ENCODE measurements at regions not wholly inside any gene's neighbourhood (a gene's known extent, or its start where the extent isn't known, plus 50 kb on each side); places are given as distances from the start of the nearest gene placed in this dataset.
"Not testable (repeated sequence)": the region's sequence is repeated elsewhere in the genome, so short reads cannot be mapped to it uniquely, and the experiment has no call there.

GRCh38 chr10:124245191-124245590, 151.8 kb upstream of the CHST15 start:
- H3K4me3 Mint-ChIP-seq: no peak overlapping the region

GRCh38 chr10:124244256-124244877, 151.0 kb upstream of the CHST15 start:
- Mint-ChIP-seq H3K9me3 (peaks cover 0 to 3% (median 0%) of the 10 kb centered on the region in 7 donors), H3K27ac (peak overlapping the region in 1 of 3 donors; percentile 43), H3K4me3 (no peak overlapping the region), H3K27me3 (peaks cover 9% of the 10 kb centered on the region), H3K36me3 (no peaks in the 10 kb centered on the region), H3K4me1 (no peaks in the 10 kb centered on the region)
- no peaks in the 10 kb centered on the region for H3K9me3 ChIP-seq (ENCODE audit: control insufficient read depth in 2 of 2, low read length in 2 of 2)
- no peaks in the 10 kb centered on the region for H3K27me3 ChIP-seq (ENCODE audit: control insufficient read depth, insufficient read depth, low read length)
- DNase-seq (no peak), ATAC-seq (ENCODE audit: low read depth in 2 of 2) (no peak)
- H3K4me3 ChIP-seq (ENCODE audit: low read depth, low read length): no peak overlapping the region
- H3K27ac ChIP-seq (ENCODE audit: insufficient read depth, low read length, poor library complexity, severe bottlenecking): no peak overlapping the region
- H3K36me3 ChIP-seq (ENCODE audit: control insufficient read depth, insufficient read depth, low read length): no peaks in the 10 kb centered on the region
- H3K4me1 ChIP-seq (ENCODE audit: control insufficient read depth, insufficient read depth, low read length, poor library complexity, severe bottlenecking): no peaks in the 10 kb centered on the region

More at GRCh38 chr10:124245191-124245590, 151.8 kb upstream of the CHST15 start:
- H3K36me3 Mint-ChIP-seq: no peaks in the 10 kb centered on the region
- Histone ChIP-seq H3K4me1 (ENCODE audit: control insufficient read depth, insufficient read depth, low read length, poor library complexity, severe bottlenecking) (no peaks in the 10 kb centered on the region), H3K27ac (ENCODE audit: insufficient read depth, low read length, poor library complexity, severe bottlenecking) (no peak overlapping the region), H3K27me3 (ENCODE audit: control insufficient read depth, insufficient read depth, low read length) (no peaks in the 10 kb centered on the region), H3K4me3 (ENCODE audit: low read depth, low read length) (no peak overlapping the region), H3K36me3 (ENCODE audit: control insufficient read depth, insufficient read depth, low read length) (no peaks in the 10 kb centered on the region), H3K9me3 (ENCODE audit: control insufficient read depth in 2 of 2, low read length in 2 of 2) (no peaks in the 10 kb centered on the region)
- peaks cover 9% of the 10 kb centered on the region for H3K27me3 Mint-ChIP-seq
- H3K4me1 Mint-ChIP-seq: no peaks in the 10 kb centered on the region
- DNase-seq (no peak), ATAC-seq (ENCODE audit: low read depth in 2 of 2) (no peak)
- peaks cover 0 to 3% (median 0%) of the 10 kb centered on the region in 7 donors for H3K9me3 Mint-ChIP-seq
- no peak overlapping the region for H3K27ac Mint-ChIP-seq

GRCh38 chr10:124243702-124244121, 150.3 kb upstream of the CHST15 start:
- H3K27ac Mint-ChIP-seq: no peak overlapping the region
- peaks cover 0 to 3% (median 0%) of the 10 kb centered on the region in 7 donors for H3K9me3 Mint-ChIP-seq
- H3K27me3 Mint-ChIP-seq: peaks cover 9% of the 10 kb centered on the region
- H3K27ac ChIP-seq (ENCODE audit: insufficient read depth, low read length, poor library complexity, severe bottlenecking): no peak overlapping the region
- no peaks in the 10 kb centered on the region for H3K4me1 ChIP-seq (ENCODE audit: control insufficient read depth, insufficient read depth, low read length, poor library complexity, severe bottlenecking)
- H3K36me3 Mint-ChIP-seq: no peaks in the 10 kb centered on the region
- ATAC-seq (ENCODE audit: low read depth in 2 of 2) (no peak), DNase-seq (no peak)
- no peak overlapping the region for H3K4me3 Mint-ChIP-seq
- no peaks in the 10 kb centered on the region for H3K9me3 ChIP-seq (ENCODE audit: control insufficient read depth in 2 of 2, low read length in 2 of 2)
- no peaks in the 10 kb centered on the region for H3K4me1 Mint-ChIP-seq
- H3K27me3 ChIP-seq (ENCODE audit: control insufficient read depth, insufficient read depth, low read length): no peaks in the 10 kb centered on the region
- H3K36me3 ChIP-seq (ENCODE audit: control insufficient read depth, insufficient read depth, low read length): no peaks in the 10 kb centered on the region
- H3K4me3 ChIP-seq (ENCODE audit: low read depth, low read length): no peak overlapping the region

GRCh38 chr10:124242791-124243190, 149.4 kb upstream of the CHST15 start:
- no peak overlapping the region for H3K4me3 ChIP-seq (ENCODE audit: low read depth, low read length)
- no peak for DNase-seq
- Mint-ChIP-seq H3K4me3 (no peak overlapping the region), H3K27ac (no peak overlapping the region), H3K36me3 (no peaks in the 10 kb centered on the region), H3K4me1 (no peaks in the 10 kb centered on the region), H3K9me3 (peaks cover 0 to 3% (median 0%) of the 10 kb centered on the region in 7 donors), H3K27me3 (peaks cover 9% of the 10 kb centered on the region)
- no peaks in the 10 kb centered on the region for H3K9me3 ChIP-seq (ENCODE audit: control insufficient read depth in 2 of 2, low read length in 2 of 2)
- H3K36me3 ChIP-seq (ENCODE audit: control insufficient read depth, insufficient read depth, low read length): no peaks in the 10 kb centered on the region
- H3K27ac ChIP-seq (ENCODE audit: insufficient read depth, low read length, poor library complexity, severe bottlenecking): no peak overlapping the region
- ATAC-seq (ENCODE audit: low read depth in 2 of 2): no peak
- H3K27me3 ChIP-seq (ENCODE audit: control insufficient read depth, insufficient read depth, low read length): no peaks in the 10 kb centered on the region
- no peaks in the 10 kb centered on the region for H3K4me1 ChIP-seq (ENCODE audit: control insufficient read depth, insufficient read depth, low read length, poor library complexity, severe bottlenecking)

GRCh38 chr10:124242365-124242764, 149.0 kb upstream of the CHST15 start:
- no peak overlapping the region for H3K27ac Mint-ChIP-seq
- peaks cover 0 to 3% (median 0%) of the 10 kb centered on the region in 7 donors for H3K9me3 Mint-ChIP-seq
- H3K9me3 ChIP-seq (ENCODE audit: control insufficient read depth in 2 of 2, low read length in 2 of 2): no peaks in the 10 kb centered on the region
- no peaks in the 10 kb centered on the region for H3K27me3 ChIP-seq (ENCODE audit: control insufficient read depth, insufficient read depth, low read length)
- H3K36me3 ChIP-seq (ENCODE audit: control insufficient read depth, insufficient read depth, low read length): no peaks in the 10 kb centered on the region
- no peaks in the 10 kb centered on the region for H3K4me1 ChIP-seq (ENCODE audit: control insufficient read depth, insufficient read depth, low read length, poor library complexity, severe bottlenecking)
- peaks cover 9% of the 10 kb centered on the region for H3K27me3 Mint-ChIP-seq
- no peak overlapping the region for H3K4me3 ChIP-seq (ENCODE audit: low read depth, low read length)
- no peaks in the 10 kb centered on the region for H3K36me3 Mint-ChIP-seq
- DNase-seq (no peak), ATAC-seq (ENCODE audit: low read depth in 2 of 2) (no peak)
- H3K4me1 Mint-ChIP-seq: no peaks in the 10 kb centered on the region
- no peak overlapping the region for H3K4me3 Mint-ChIP-seq
- H3K27ac ChIP-seq (ENCODE audit: insufficient read depth, low read length, poor library complexity, severe bottlenecking): no peak overlapping the region

DNA sequence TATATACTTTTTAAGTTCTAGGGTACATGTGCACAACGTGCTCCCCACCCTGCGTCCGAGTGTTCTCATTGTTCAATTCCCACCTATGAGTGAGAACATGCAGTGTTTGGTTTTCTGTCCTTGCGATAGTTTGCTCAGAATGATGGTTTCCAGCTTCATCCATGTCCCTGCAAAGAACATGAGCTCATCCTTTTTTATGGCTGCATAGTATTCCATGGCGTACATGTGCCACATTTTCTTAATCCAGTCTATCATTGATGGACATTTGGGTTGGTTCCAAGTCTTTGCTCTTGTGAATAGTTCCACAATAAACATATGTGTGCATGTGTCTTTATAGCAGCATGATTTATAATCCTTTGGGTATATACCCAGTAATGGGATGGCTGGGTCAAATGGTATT, 148.1 kb upstream of the CHST15 start:
- H3K36me3 Mint-ChIP-seq; H3K36me3 ChIP-seq (ENCODE audit: control insufficient read depth, insufficient read depth, low read length); H3K9me3 ChIP-seq (ENCODE audit: control insufficient read depth in 2 of 2, low read length in 2 of 2); H3K4me1 Mint-ChIP-seq; ATAC-seq (ENCODE audit: low read depth in 2 of 2); H3K4me3 Mint-ChIP-seq; H3K9me3 Mint-ChIP-seq; H3K27ac Mint-ChIP-seq; H3K27me3 ChIP-seq (ENCODE audit: control insufficient read depth, insufficient read depth, low read length); H3K27me3 Mint-ChIP-seq; H3K4me3 ChIP-seq (ENCODE audit: low read depth, low read length); H3K27ac ChIP-seq (ENCODE audit: insufficient read depth, low read length, poor library complexity, severe bottlenecking); H3K4me1 ChIP-seq (ENCODE audit: control insufficient read depth, insufficient read depth, low read length, poor library complexity, severe bottlenecking); DNase-seq: not testable (repeated sequence)

DNA sequence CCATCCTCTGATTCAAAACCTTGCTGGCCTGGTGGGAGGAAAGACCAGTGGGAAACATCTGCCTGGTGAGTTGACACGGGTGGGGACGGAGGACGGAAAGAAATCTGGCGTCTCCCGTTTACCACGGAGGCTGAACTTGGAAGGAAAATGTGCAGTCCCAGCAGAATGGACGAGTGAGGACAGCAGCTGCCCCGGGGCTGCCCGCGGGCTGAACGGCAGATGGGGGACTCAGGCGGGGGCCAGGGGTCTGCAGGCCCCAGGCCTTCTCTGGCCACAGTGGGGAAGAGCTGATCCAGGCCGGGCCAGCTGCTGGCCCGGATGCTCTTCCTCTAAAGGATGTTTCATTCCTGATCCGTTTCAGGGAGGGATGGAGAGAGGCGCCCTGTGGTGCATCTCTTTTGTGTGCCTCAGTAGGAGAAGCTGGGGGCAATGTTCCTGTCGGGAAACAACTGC, 147.5 kb upstream of the CHST15 start:
- H3K27me3 ChIP-seq (ENCODE audit: control insufficient read depth, insufficient read depth, low read length): no peaks in the 10 kb centered on the region
- Mint-ChIP-seq H3K4me3 (no peak overlapping the region), H3K36me3 (no peaks in the 10 kb centered on the region), H3K27me3 (peaks cover 9% of the 10 kb centered on the region), H3K27ac (no peak overlapping the region), H3K9me3 (peaks cover 0 to 4% (median 0%) of the 10 kb centered on the region in 7 donors), H3K4me1 (no peaks in the 10 kb centered on the region)
- DNase-seq: no peak
- no peak overlapping the region for H3K4me3 ChIP-seq (ENCODE audit: low read depth, low read length)
- no peaks in the 10 kb centered on the region for H3K36me3 ChIP-seq (ENCODE audit: control insufficient read depth, insufficient read depth, low read length)
- no peak for ATAC-seq (ENCODE audit: low read depth in 2 of 2)
- H3K4me1 ChIP-seq (ENCODE audit: control insufficient read depth, insufficient read depth, low read length, poor library complexity, severe bottlenecking): no peaks in the 10 kb centered on the region
- H3K27ac ChIP-seq (ENCODE audit: insufficient read depth, low read length, poor library complexity, severe bottlenecking): no peak overlapping the region
- H3K9me3 ChIP-seq (ENCODE audit: control insufficient read depth in 2 of 2, low read length in 2 of 2): no peaks in the 10 kb centered on the region

GRCh38 chr10:124239696-124240095, 146.3 kb upstream of the CHST15 start:
- Mint-ChIP-seq H3K4me1 (no peaks in the 10 kb centered on the region), H3K27ac (no peak overlapping the region), H3K27me3 (peaks cover 8% of the 10 kb centered on the region), H3K9me3 (peaks cover 0 to 4% (median 0%) of the 10 kb centered on the region in 7 donors), H3K36me3 (no peaks in the 10 kb centered on the region), H3K4me3 (no peak overlapping the region)
- H3K27ac ChIP-seq (ENCODE audit: insufficient read depth, low read length, poor library complexity, severe bottlenecking): no peak overlapping the region
- H3K36me3 ChIP-seq (ENCODE audit: control insufficient read depth, insufficient read depth, low read length): no peaks in the 10 kb centered on the region
- H3K27me3 ChIP-seq (ENCODE audit: control insufficient read depth, insufficient read depth, low read length): no peaks in the 10 kb centered on the region
- H3K4me1 ChIP-seq (ENCODE audit: control insufficient read depth, insufficient read depth, low read length, poor library complexity, severe bottlenecking): no peaks in the 10 kb centered on the region
- no peak overlapping the region for H3K4me3 ChIP-seq (ENCODE audit: low read depth, low read length)
- no peaks in the 10 kb centered on the region for H3K9me3 ChIP-seq (ENCODE audit: control insufficient read depth in 2 of 2, low read length in 2 of 2)
- ATAC-seq (ENCODE audit: low read depth in 2 of 2): no peak
- DNase-seq: no peak

Data from CD4-positive, CD25-positive, alpha-beta regulatory T cell (primary cell).